ENCODE measurements at regions not wholly inside any gene's neighbourhood (a gene's known extent, or its start where the extent isn't known, plus 50 kb on each side); places are given as distances from the start of the nearest gene placed in this dataset.

GRCh38 chr15:97057503-97057902 is 727.0 kb downstream of the NR2F2 start:
- Histone ChIP-seq H3K4me2 (no peak overlapping the region), H3K4me3 (no peak overlapping the region), H3K9me3 (ENCODE audit: low read depth) (no peaks in the 10 kb centered on the region), H3K36me3 (replicated peaks; ENCODE audit: insufficient read depth, low read depth) (no peaks in the 10 kb centered on the region), H3K27me3 (no peaks in the 10 kb centered on the region), H2AFZ (no peak overlapping the region), H3K79me2 (no peaks in the 10 kb centered on the region), H3K4me1 (ENCODE audit: insufficient read depth) (no peaks in the 10 kb centered on the region), H3K27ac (no peak overlapping the region), H3K9me2 (replicated peaks; ENCODE audit: insufficient read depth) (no peaks in the 10 kb centered on the region), H4K20me1 (ENCODE audit: insufficient read depth, poor library complexity, severe bottlenecking) (no peaks in the 10 kb centered on the region)
- 96% methylated on average over 6 of the region's 6 CpGs for WGBS (ENCODE audit: low lambda C conversion rate, missing lambda C conversion rate)
- no peak for DNase-seq (ENCODE audit: low spot score)
- TF ChIP-seq, protein P1, sequence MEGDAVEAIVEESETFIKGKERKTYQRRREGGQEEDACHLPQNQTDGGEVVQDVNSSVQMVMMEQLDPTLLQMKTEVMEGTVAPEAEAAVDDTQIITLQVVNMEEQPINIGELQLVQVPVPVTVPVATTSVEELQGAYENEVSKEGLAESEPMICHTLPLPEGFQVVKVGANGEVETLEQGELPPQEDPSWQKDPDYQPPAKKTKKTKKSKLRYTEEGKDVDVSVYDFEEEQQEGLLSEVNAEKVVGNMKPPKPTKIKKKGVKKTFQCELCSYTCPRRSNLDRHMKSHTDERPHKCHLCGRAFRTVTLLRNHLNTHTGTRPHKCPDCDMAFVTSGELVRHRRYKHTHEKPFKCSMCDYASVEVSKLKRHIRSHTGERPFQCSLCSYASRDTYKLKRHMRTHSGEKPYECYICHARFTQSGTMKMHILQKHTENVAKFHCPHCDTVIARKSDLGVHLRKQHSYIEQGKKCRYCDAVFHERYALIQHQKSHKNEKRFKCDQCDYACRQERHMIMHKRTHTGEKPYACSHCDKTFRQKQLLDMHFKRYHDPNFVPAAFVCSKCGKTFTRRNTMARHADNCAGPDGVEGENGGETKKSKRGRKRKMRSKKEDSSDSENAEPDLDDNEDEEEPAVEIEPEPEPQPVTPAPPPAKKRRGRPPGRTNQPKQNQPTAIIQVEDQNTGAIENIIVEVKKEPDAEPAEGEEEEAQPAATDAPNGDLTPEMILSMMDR (IDR thresholded peaks at IDR 0.05; ENCODE audit: poor library complexity): no peak
- no peak for TF ChIP-seq EZH2 (IDR thresholded peaks at IDR 0.05; ENCODE audit: borderline replicate concordance)
- no peak for TF ChIP-seq EZH2phosphoT487 (IDR thresholded peaks at IDR 0.05; ENCODE audit: low read depth, severe bottlenecking, unreplicated experiment)

GRCh38 chr15:97059281-97059680 is 728.8 kb downstream of the NR2F2 start:
- no peak for DNase-seq (ENCODE audit: low spot score)
- Histone ChIP-seq H3K36me3 (replicated peaks; ENCODE audit: insufficient read depth, low read depth) (no peaks in the 10 kb centered on the region), H2AFZ (no peak overlapping the region), H3K27ac (no peak overlapping the region), H3K9me2 (replicated peaks; ENCODE audit: insufficient read depth) (no peaks in the 10 kb centered on the region), H3K4me3 (no peak overlapping the region), H3K4me1 (ENCODE audit: insufficient read depth) (no peaks in the 10 kb centered on the region), H3K9me3 (ENCODE audit: low read depth) (no peaks in the 10 kb centered on the region), H3K4me2 (no peak overlapping the region), H3K27me3 (no peaks in the 10 kb centered on the region), H3K79me2 (no peaks in the 10 kb centered on the region), H4K20me1 (ENCODE audit: insufficient read depth, poor library complexity, severe bottlenecking) (no peaks in the 10 kb centered on the region)
- WGBS (ENCODE audit: low lambda C conversion rate, missing lambda C conversion rate): 71% methylated on average over 5 of the region's 5 CpGs
- TF ChIP-seq, protein P1 (IDR thresholded peaks at IDR 0.05; ENCODE audit: poor library complexity): no peak
- TF ChIP-seq EZH2 (IDR thresholded peaks at IDR 0.05; ENCODE audit: borderline replicate concordance) (no peak), EZH2phosphoT487 (IDR thresholded peaks at IDR 0.05; ENCODE audit: low read depth, severe bottlenecking, unreplicated experiment) (no peak)

GRCh38 chr15:97061392-97061791 is 730.9 kb downstream of the NR2F2 start:
- no peak for DNase-seq (ENCODE audit: low spot score)
- 42% methylated on average over 2 of the region's 2 CpGs for WGBS (ENCODE audit: low lambda C conversion rate, missing lambda C conversion rate)
- Histone ChIP-seq H3K4me3 (no peak overlapping the region), H4K20me1 (ENCODE audit: insufficient read depth, poor library complexity, severe bottlenecking) (no peaks in the 10 kb centered on the region), H3K4me2 (no peak overlapping the region), H3K27ac (no peak overlapping the region), H2AFZ (no peak overlapping the region), H3K4me1 (ENCODE audit: insufficient read depth) (no peaks in the 10 kb centered on the region), H3K36me3 (replicated peaks; ENCODE audit: insufficient read depth, low read depth) (no peaks in the 10 kb centered on the region), H3K9me3 (ENCODE audit: low read depth) (no peaks in the 10 kb centered on the region), H3K9me2 (replicated peaks; ENCODE audit: insufficient read depth) (no peaks in the 10 kb centered on the region), H3K27me3 (no peaks in the 10 kb centered on the region), H3K79me2 (no peaks in the 10 kb centered on the region)
- TF ChIP-seq, protein P1 (IDR thresholded peaks at IDR 0.05; ENCODE audit: poor library complexity): no peak
- TF ChIP-seq EZH2phosphoT487 (IDR thresholded peaks at IDR 0.05; ENCODE audit: low read depth, severe bottlenecking, unreplicated experiment) (no peak), EZH2 (IDR thresholded peaks at IDR 0.05; ENCODE audit: borderline replicate concordance) (no peak)

GRCh38 chr15:97071668-97072067 is 741.2 kb downstream of the NR2F2 start:
- no peaks in the 10 kb centered on the region for H3K27me3 ChIP-seq
- no peaks in the 10 kb centered on the region for H3K4me1 ChIP-seq (ENCODE audit: insufficient read depth)
- no peak overlapping the region for H2AFZ ChIP-seq
- no peaks in the 10 kb centered on the region for H3K79me2 ChIP-seq
- WGBS (ENCODE audit: low lambda C conversion rate, missing lambda C conversion rate): 83% methylated on average over 4 of the region's 4 CpGs
- no peaks in the 10 kb centered on the region for H4K20me1 ChIP-seq (ENCODE audit: insufficient read depth, poor library complexity, severe bottlenecking)
- TF ChIP-seq EZH2phosphoT487 (IDR thresholded peaks at IDR 0.05; ENCODE audit: low read depth, severe bottlenecking, unreplicated experiment) (no peak), EZH2 (IDR thresholded peaks at IDR 0.05; ENCODE audit: borderline replicate concordance) (no peak)
- TF ChIP-seq, protein P1 (IDR thresholded peaks at IDR 0.05; ENCODE audit: poor library complexity): no peak
- H3K4me3 ChIP-seq: no peak overlapping the region
- no peaks in the 10 kb centered on the region for H3K9me2 ChIP-seq (replicated peaks; ENCODE audit: insufficient read depth)
- no peak overlapping the region for H3K4me2 ChIP-seq
- no peak overlapping the region for H3K27ac ChIP-seq
- peaks cover 4% of the 10 kb centered on the region for H3K9me3 ChIP-seq (ENCODE audit: low read depth)
- no peak for DNase-seq (ENCODE audit: low spot score)
- no peaks in the 10 kb centered on the region for H3K36me3 ChIP-seq (replicated peaks; ENCODE audit: insufficient read depth, low read depth)
